ENCODE measurements at regions not wholly inside any gene's neighbourhood (a gene's known extent, or its start where the extent isn't known, plus 50 kb on each side); places are given as distances from the start of the nearest gene placed in this dataset.

GRCh38 chr20:63090052-63090451 lies 83.3 kb upstream of the BHLHE23 start:
- intact Hi-C loops (cut with micrococcal nuclease) = no loop called here
- POLR2A ChIA-PET = no interaction called here
- no peaks in the 10 kb centered on the region for H3K36me3 Mint-ChIP-seq (ENCODE audit: insufficient read depth, unreplicated experiment)
- no TSS peak for BruUV-seq (replicated peaks)
- no peak overlapping the region for H3K4me3 Mint-ChIP-seq (ENCODE audit: unreplicated experiment)
- H3K27me3 Mint-ChIP-seq (ENCODE audit: insufficient read depth, unreplicated experiment) = peaks cover 41% of the 10 kb centered on the region
- CTCF ChIA-PET = no interaction called here
- DNase-seq (ENCODE audit: unreplicated experiment) = no peak
- no peak overlapping the region for H3K27ac Mint-ChIP-seq (ENCODE audit: low read depth, unreplicated experiment)
- no peaks in the 10 kb centered on the region for H3K9me3 Mint-ChIP-seq (ENCODE audit: unreplicated experiment)
- no peak for TF ChIP-seq CTCF (IDR thresholded peaks at IDR 0.05; ENCODE audit: unreplicated experiment)
- no peaks in the 10 kb centered on the region for H3K4me1 Mint-ChIP-seq (ENCODE audit: insufficient read depth, unreplicated experiment)

- peak; percentile 13 for DNase-seq (ENCODE audit: unreplicated experiment)
Measured at GRCh38 chr20:63089051-63089907, 82.5 kb upstream of the BHLHE23 start.

GRCh38 chr20:63087872-63088680 lies 81.3 kb upstream of the BHLHE23 start:
- TF ChIP-seq CTCF (IDR thresholded peaks at IDR 0.05; ENCODE audit: unreplicated experiment) = no peak
- no peak for DNase-seq (ENCODE audit: unreplicated experiment)
- POLR2A ChIA-PET = no interaction called here
- H3K4me3 Mint-ChIP-seq (ENCODE audit: unreplicated experiment) = no peak overlapping the region
- intact Hi-C loops (cut with micrococcal nuclease) = no loop called here
- no peaks in the 10 kb centered on the region for H3K36me3 Mint-ChIP-seq (ENCODE audit: insufficient read depth, unreplicated experiment)
- CTCF ChIA-PET = interaction anchor here (1.2 kb wide), 1 partner anchor 102 kb away, joined by 3 read pairs; no protein-coding TSS in a partner anchor
- H3K4me1 Mint-ChIP-seq (ENCODE audit: insufficient read depth, unreplicated experiment) = no peaks in the 10 kb centered on the region
- H3K9me3 Mint-ChIP-seq (ENCODE audit: unreplicated experiment) = no peaks in the 10 kb centered on the region
- peaks cover 39% of the 10 kb centered on the region for H3K27me3 Mint-ChIP-seq (ENCODE audit: insufficient read depth, unreplicated experiment)
- H3K27ac Mint-ChIP-seq (ENCODE audit: low read depth, unreplicated experiment) = no peak overlapping the region
- no TSS peak for BruUV-seq (replicated peaks)

More at GRCh38 chr20:63089051-63089907, 82.5 kb upstream of the BHLHE23 start:
- no peaks in the 10 kb centered on the region for H3K4me1 Mint-ChIP-seq (ENCODE audit: insufficient read depth, unreplicated experiment)
- CTCF ChIA-PET = interaction anchor here (1.2 kb wide), 1 partner anchor 100 kb away, joined by 3 read pairs; no protein-coding TSS in a partner anchor
- TF ChIP-seq CTCF (IDR thresholded peaks at IDR 0.05; ENCODE audit: unreplicated experiment) = no peak
- BruUV-seq (replicated peaks) = no TSS peak
- no peaks in the 10 kb centered on the region for H3K9me3 Mint-ChIP-seq (ENCODE audit: unreplicated experiment)
- H3K36me3 Mint-ChIP-seq (ENCODE audit: insufficient read depth, unreplicated experiment) = no peaks in the 10 kb centered on the region
- H3K27me3 Mint-ChIP-seq (ENCODE audit: insufficient read depth, unreplicated experiment) = peaks cover 39% of the 10 kb centered on the region
- POLR2A ChIA-PET = no interaction called here
- intact Hi-C loops (cut with micrococcal nuclease) = no loop called here
- no peak overlapping the region for H3K4me3 Mint-ChIP-seq (ENCODE audit: unreplicated experiment)
- no peak overlapping the region for H3K27ac Mint-ChIP-seq (ENCODE audit: low read depth, unreplicated experiment)

GRCh38 chr20:63087236-63087871 lies 80.6 kb upstream of the BHLHE23 start:
- Mint-ChIP-seq H3K4me1 (ENCODE audit: insufficient read depth, unreplicated experiment) (no peaks in the 10 kb centered on the region), H3K9me3 (ENCODE audit: unreplicated experiment) (no peaks in the 10 kb centered on the region), H3K27ac (ENCODE audit: low read depth, unreplicated experiment) (no peak overlapping the region), H3K4me3 (ENCODE audit: unreplicated experiment) (no peak overlapping the region), H3K27me3 (ENCODE audit: insufficient read depth, unreplicated experiment) (peaks cover 39% of the 10 kb centered on the region), H3K36me3 (ENCODE audit: insufficient read depth, unreplicated experiment) (no peaks in the 10 kb centered on the region)
- no peak for TF ChIP-seq CTCF (IDR thresholded peaks at IDR 0.05; ENCODE audit: unreplicated experiment)
- DNase-seq (ENCODE audit: unreplicated experiment) = no peak
- POLR2A ChIA-PET = interaction anchor here (0.7 kb wide), 1 partner anchor 74 kb away, joined by 4 read pairs; no protein-coding TSS in a partner anchor
- CTCF ChIA-PET = interaction anchor here (0.5 kb wide), 1 partner anchor 42 kb away, joined by 3 read pairs; no protein-coding TSS in a partner anchor
- BruUV-seq (replicated peaks) = no TSS peak
- intact Hi-C loops (cut with micrococcal nuclease) = no loop called here
